K562 (cell line): ENCODE measurements at regions not wholly inside any gene's neighbourhood (a gene's known extent, or its start where the extent isn't known, plus 50 kb on each side); places are given as distances from the start of the nearest gene placed in this dataset.

Experiments
- DMBX1 ChIP-seq: fragments of 250-450 bp; sonication (Bioruptor Pico); IDR thresholded peaks from 2 replicates; pipeline ENCODE4 v1.8.0; 2022; ENCODE audit warnings: inconsistent platforms, mild to moderate bottlenecking, moderate library complexity, borderline replicate concordance
- ESRRA ChIP-seq: fragments of 450-650 bp; IDR thresholded peaks from 2 replicates; pipeline ENCODE4 v1.6.1; 2014; ENCODE audit warnings: low read depth, mild to moderate bottlenecking, moderate library complexity, borderline replicate concordance
- IRF2 ChIP-seq: sonication (generic); formaldehyde crosslinking; IDR thresholded peaks from 2 replicates; pipeline ENCODE4 v1.8.1; 2022; ENCODE audit warnings: mild to moderate bottlenecking, missing genetic modification reagents
- MTA2 ChIP-seq: fragments of 450-650 bp; IDR thresholded peaks from 2 replicates; pipeline ENCODE4 v1.6.1; 2016; ENCODE audit warnings: low read depth
- RBM17 ChIP-seq: fragments of 200-400 bp; formaldehyde crosslinking; IDR thresholded peaks from 2 replicates; pipeline ENCODE4 v1.6.1; 2017; ENCODE audit warnings: low read depth, mild to moderate bottlenecking, low read length, borderline replicate concordance
- RBM34 ChIP-seq: fragments of 200-400 bp; formaldehyde crosslinking; IDR thresholded peaks from 2 replicates; pipeline ENCODE4 v1.6.1; 2018; ENCODE audit warnings: low read length, borderline replicate concordance; ENCODE audit not compliant: insufficient read depth
- ZEB2 ChIP-seq: fragments of 450-650 bp; IDR thresholded peaks from 2 replicates; pipeline ENCODE4 v1.6.1; 2016
- TF ChIP-seq, protein P1 (sequence below): fragments of 200-800 bp; sonication (Bioruptor generic); IDR thresholded peaks from 2 replicates; pipeline ENCODE4 v1.6.1; 2016; ENCODE audit warnings: missing genetic modification characterization, missing compliant biosample characterization
- TF ChIP-seq, protein P2 (sequence below): fragments of 200-600 bp; sonication (generic); IDR thresholded peaks from one replicate; pipeline ENCODE4 v1.6.1; 2012; ENCODE audit warnings: mild to moderate bottlenecking, low read depth, low read length, inconsistent platforms
- TF ChIP-seq, protein P3 (sequence below): IDR thresholded peaks from 3 replicates; pipeline ENCODE4 v1.6.1; 2011; ENCODE audit warnings: borderline replicate concordance, mild to moderate bottlenecking; ENCODE audit not compliant: insufficient read length, insufficient read depth

DNA sequence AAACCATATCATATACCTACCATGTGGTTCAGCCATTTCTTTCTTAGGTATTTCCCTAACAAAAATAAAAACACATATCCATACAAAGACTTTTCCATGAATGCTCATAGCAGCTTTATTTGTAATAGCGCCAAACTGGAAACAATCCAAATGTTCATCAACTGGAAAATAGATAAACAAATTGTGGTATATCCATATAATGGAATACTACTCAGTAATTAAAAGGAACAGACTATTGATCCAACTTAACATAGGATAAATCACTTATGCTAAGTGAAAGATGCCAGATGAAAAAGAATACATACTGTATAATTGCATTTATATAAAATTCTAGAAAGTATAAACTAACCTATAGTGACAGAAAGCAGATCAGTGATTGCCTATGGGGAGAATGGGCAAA is 323.3 kb downstream of the BUD13 start (continued):
- TF ChIP-seq, protein P1, sequence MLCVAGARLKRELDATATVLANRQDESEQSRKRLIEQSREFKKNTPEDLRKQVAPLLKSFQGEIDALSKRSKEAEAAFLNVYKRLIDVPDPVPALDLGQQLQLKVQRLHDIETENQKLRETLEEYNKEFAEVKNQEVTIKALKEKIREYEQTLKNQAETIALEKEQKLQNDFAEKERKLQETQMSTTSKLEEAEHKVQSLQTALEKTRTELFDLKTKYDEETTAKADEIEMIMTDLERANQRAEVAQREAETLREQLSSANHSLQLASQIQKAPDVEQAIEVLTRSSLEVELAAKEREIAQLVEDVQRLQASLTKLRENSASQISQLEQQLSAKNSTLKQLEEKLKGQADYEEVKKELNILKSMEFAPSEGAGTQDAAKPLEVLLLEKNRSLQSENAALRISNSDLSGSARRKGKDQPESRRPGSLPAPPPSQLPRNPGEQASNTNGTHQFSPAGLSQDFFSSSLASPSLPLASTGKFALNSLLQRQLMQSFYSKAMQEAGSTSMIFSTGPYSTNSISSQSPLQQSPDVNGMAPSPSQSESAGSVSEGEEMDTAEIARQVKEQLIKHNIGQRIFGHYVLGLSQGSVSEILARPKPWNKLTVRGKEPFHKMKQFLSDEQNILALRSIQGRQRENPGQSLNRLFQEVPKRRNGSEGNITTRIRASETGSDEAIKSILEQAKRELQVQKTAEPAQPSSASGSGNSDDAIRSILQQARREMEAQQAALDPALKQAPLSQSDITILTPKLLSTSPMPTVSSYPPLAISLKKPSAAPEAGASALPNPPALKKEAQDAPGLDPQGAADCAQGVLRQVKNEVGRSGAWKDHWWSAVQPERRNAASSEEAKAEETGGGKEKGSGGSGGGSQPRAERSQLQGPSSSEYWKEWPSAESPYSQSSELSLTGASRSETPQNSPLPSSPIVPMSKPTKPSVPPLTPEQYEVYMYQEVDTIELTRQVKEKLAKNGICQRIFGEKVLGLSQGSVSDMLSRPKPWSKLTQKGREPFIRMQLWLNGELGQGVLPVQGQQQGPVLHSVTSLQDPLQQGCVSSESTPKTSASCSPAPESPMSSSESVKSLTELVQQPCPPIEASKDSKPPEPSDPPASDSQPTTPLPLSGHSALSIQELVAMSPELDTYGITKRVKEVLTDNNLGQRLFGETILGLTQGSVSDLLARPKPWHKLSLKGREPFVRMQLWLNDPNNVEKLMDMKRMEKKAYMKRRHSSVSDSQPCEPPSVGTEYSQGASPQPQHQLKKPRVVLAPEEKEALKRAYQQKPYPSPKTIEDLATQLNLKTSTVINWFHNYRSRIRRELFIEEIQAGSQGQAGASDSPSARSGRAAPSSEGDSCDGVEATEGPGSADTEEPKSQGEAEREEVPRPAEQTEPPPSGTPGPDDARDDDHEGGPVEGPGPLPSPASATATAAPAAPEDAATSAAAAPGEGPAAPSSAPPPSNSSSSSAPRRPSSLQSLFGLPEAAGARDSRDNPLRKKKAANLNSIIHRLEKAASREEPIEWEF (CRISPR knock-in tag): no peak
- no peak for TF ChIP-seq DMBX1 (CRISPR knock-in tag)
- TF ChIP-seq RBM17: no peak
- TF ChIP-seq, protein P2, sequence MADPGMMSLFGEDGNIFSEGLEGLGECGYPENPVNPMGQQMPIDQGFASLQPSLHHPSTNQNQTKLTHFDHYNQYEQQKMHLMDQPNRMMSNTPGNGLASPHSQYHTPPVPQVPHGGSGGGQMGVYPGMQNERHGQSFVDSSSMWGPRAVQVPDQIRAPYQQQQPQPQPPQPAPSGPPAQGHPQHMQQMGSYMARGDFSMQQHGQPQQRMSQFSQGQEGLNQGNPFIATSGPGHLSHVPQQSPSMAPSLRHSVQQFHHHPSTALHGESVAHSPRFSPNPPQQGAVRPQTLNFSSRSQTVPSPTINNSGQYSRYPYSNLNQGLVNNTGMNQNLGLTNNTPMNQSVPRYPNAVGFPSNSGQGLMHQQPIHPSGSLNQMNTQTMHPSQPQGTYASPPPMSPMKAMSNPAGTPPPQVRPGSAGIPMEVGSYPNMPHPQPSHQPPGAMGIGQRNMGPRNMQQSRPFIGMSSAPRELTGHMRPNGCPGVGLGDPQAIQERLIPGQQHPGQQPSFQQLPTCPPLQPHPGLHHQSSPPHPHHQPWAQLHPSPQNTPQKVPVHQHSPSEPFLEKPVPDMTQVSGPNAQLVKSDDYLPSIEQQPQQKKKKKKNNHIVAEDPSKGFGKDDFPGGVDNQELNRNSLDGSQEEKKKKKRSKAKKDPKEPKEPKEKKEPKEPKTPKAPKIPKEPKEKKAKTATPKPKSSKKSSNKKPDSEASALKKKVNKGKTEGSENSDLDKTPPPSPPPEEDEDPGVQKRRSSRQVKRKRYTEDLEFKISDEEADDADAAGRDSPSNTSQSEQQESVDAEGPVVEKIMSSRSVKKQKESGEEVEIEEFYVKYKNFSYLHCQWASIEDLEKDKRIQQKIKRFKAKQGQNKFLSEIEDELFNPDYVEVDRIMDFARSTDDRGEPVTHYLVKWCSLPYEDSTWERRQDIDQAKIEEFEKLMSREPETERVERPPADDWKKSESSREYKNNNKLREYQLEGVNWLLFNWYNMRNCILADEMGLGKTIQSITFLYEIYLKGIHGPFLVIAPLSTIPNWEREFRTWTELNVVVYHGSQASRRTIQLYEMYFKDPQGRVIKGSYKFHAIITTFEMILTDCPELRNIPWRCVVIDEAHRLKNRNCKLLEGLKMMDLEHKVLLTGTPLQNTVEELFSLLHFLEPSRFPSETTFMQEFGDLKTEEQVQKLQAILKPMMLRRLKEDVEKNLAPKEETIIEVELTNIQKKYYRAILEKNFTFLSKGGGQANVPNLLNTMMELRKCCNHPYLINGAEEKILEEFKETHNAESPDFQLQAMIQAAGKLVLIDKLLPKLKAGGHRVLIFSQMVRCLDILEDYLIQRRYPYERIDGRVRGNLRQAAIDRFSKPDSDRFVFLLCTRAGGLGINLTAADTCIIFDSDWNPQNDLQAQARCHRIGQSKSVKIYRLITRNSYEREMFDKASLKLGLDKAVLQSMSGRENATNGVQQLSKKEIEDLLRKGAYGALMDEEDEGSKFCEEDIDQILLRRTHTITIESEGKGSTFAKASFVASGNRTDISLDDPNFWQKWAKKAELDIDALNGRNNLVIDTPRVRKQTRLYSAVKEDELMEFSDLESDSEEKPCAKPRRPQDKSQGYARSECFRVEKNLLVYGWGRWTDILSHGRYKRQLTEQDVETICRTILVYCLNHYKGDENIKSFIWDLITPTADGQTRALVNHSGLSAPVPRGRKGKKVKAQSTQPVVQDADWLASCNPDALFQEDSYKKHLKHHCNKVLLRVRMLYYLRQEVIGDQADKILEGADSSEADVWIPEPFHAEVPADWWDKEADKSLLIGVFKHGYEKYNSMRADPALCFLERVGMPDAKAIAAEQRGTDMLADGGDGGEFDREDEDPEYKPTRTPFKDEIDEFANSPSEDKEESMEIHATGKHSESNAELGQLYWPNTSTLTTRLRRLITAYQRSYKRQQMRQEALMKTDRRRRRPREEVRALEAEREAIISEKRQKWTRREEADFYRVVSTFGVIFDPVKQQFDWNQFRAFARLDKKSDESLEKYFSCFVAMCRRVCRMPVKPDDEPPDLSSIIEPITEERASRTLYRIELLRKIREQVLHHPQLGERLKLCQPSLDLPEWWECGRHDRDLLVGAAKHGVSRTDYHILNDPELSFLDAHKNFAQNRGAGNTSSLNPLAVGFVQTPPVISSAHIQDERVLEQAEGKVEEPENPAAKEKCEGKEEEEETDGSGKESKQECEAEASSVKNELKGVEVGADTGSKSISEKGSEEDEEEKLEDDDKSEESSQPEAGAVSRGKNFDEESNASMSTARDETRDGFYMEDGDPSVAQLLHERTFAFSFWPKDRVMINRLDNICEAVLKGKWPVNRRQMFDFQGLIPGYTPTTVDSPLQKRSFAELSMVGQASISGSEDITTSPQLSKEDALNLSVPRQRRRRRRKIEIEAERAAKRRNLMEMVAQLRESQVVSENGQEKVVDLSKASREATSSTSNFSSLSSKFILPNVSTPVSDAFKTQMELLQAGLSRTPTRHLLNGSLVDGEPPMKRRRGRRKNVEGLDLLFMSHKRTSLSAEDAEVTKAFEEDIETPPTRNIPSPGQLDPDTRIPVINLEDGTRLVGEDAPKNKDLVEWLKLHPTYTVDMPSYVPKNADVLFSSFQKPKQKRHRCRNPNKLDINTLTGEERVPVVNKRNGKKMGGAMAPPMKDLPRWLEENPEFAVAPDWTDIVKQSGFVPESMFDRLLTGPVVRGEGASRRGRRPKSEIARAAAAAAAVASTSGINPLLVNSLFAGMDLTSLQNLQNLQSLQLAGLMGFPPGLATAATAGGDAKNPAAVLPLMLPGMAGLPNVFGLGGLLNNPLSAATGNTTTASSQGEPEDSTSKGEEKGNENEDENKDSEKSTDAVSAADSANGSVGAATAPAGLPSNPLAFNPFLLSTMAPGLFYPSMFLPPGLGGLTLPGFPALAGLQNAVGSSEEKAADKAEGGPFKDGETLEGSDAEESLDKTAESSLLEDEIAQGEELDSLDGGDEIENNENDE: no peak
- TF ChIP-seq, protein P3, sequence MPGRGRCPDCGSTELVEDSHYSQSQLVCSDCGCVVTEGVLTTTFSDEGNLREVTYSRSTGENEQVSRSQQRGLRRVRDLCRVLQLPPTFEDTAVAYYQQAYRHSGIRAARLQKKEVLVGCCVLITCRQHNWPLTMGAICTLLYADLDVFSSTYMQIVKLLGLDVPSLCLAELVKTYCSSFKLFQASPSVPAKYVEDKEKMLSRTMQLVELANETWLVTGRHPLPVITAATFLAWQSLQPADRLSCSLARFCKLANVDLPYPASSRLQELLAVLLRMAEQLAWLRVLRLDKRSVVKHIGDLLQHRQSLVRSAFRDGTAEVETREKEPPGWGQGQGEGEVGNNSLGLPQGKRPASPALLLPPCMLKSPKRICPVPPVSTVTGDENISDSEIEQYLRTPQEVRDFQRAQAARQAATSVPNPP: no peak
- TF ChIP-seq RBM34: no peak
- TF ChIP-seq IRF2 (CRISPR knock-in tag): no peak
- TF ChIP-seq MTA2: no peak
- no peak for TF ChIP-seq ZEB2
- no peak for TF ChIP-seq ESRRA
